ENCODE measurements at regions not wholly inside any gene's neighbourhood (a gene's known extent, or its start where the extent isn't known, plus 50 kb on each side); places are given as distances from the start of the nearest gene placed in this dataset.

- CTCF ChIA-PET: no interaction called here
- peaks cover 55% of the 10 kb centered on the region for H3K9me3 Mint-ChIP-seq (ENCODE audit: unreplicated experiment)
Measured at GRCh38 chr21:28193189-28193588, 799.5 kb downstream of the LTN1 start.

DNA sequence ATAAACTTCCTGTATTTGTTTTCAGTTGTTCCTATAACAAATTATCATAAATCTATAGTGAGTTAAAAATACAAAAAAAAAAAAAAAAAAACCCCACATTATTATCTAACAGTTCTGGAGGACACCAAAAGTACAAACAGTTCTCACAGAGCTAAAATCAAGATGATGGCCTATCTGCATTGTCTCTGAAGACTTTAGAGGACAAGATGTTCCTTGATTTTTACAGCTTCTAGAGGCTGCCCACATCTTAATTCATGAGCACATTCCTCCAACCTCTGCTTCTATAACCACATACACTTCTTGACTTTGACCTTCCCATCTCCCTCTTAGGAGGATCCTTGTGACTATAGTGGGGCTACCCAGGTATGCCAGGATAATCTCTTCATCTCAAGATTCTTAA, 806.1 kb downstream of the LTN1 start:
- intact Hi-C loops (cut with micrococcal nuclease; ENCODE audit: unreplicated experiment): loop anchor here (10.0 kb wide), 1 partner anchor 148 kb away; no protein-coding TSS in a partner anchor
- TF ChIP-seq CTCF (IDR thresholded peaks at IDR 0.05; ENCODE audit: insufficient read depth in 1 of 2, low read depth in 1 of 2, low read length in 1 of 2, severe bottlenecking in 1 of 2, unreplicated experiment in 1 of 2): no peak
- Histone ChIP-seq H3K36me3 (ENCODE audit: control insufficient read depth, insufficient read depth, low read length) (no peaks in the 10 kb centered on the region), H3K4me1 (no peaks in the 10 kb centered on the region), H3K27me3 (replicated peaks; ENCODE audit: control insufficient read depth, insufficient read depth, low read length) (no peaks in the 10 kb centered on the region), H3K9me3 (peaks cover 15% of the 10 kb centered on the region), H3K4me3 (ENCODE audit: low read depth, low read length) (no peak overlapping the region)
- ChIA-PET POLR2A (no interaction called here), CTCF (no interaction called here)
- DNase-seq: no peak
- H3K36me3 Mint-ChIP-seq (ENCODE audit: insufficient read depth, unreplicated experiment): no peaks in the 10 kb centered on the region
- H3K27me3 Mint-ChIP-seq (ENCODE audit: insufficient read depth, unreplicated experiment): no peaks in the 10 kb centered on the region
- no peak overlapping the region for H3K27ac Mint-ChIP-seq (ENCODE audit: unreplicated experiment)
- no peaks in the 10 kb centered on the region for H3K4me1 Mint-ChIP-seq (ENCODE audit: low read depth, unreplicated experiment)
- BruUV-seq (replicated peaks): no TSS peak
- no peak overlapping the region for H3K4me3 Mint-ChIP-seq (ENCODE audit: unreplicated experiment)
- H3K9me3 Mint-ChIP-seq (ENCODE audit: unreplicated experiment): peaks cover 25% of the 10 kb centered on the region

More at GRCh38 chr21:28193189-28193588, 799.5 kb downstream of the LTN1 start:
- Histone ChIP-seq H3K27me3 (replicated peaks; ENCODE audit: control insufficient read depth, insufficient read depth, low read length) (no peaks in the 10 kb centered on the region), H3K36me3 (ENCODE audit: control insufficient read depth, insufficient read depth, low read length) (no peaks in the 10 kb centered on the region), H3K4me3 (ENCODE audit: low read depth, low read length) (no peak overlapping the region), H3K4me1 (no peaks in the 10 kb centered on the region), H3K9me3 (peaks cover 17% of the 10 kb centered on the region)
- no peak for TF ChIP-seq CTCF (IDR thresholded peaks at IDR 0.05; ENCODE audit: insufficient read depth in 1 of 2, low read depth in 1 of 2, low read length in 1 of 2, severe bottlenecking in 1 of 2, unreplicated experiment in 1 of 2)
- H3K27ac Mint-ChIP-seq (ENCODE audit: unreplicated experiment): no peak overlapping the region
- BruUV-seq (replicated peaks): no TSS peak
- H3K4me3 Mint-ChIP-seq (ENCODE audit: unreplicated experiment): no peak overlapping the region
- intact Hi-C loops (cut with micrococcal nuclease; ENCODE audit: unreplicated experiment): no loop called here
- no peak for DNase-seq
- H3K36me3 Mint-ChIP-seq (ENCODE audit: insufficient read depth, unreplicated experiment): no peaks in the 10 kb centered on the region
- no peaks in the 10 kb centered on the region for H3K27me3 Mint-ChIP-seq (ENCODE audit: insufficient read depth, unreplicated experiment)
- H3K4me1 Mint-ChIP-seq (ENCODE audit: low read depth, unreplicated experiment): no peaks in the 10 kb centered on the region
- POLR2A ChIA-PET: no interaction called here

GRCh38 chr21:28181730-28182129, 810.9 kb downstream of the LTN1 start:
- no peak for DNase-seq
- H3K36me3 ChIP-seq (ENCODE audit: control insufficient read depth, insufficient read depth, low read length): no peaks in the 10 kb centered on the region
- ChIA-PET POLR2A (no interaction called here), CTCF (no interaction called here)
- intact Hi-C loops (cut with micrococcal nuclease; ENCODE audit: unreplicated experiment): loop anchor here (10.0 kb wide), 1 partner anchor 153 kb away; no protein-coding TSS in a partner anchor
- Mint-ChIP-seq H3K27me3 (ENCODE audit: insufficient read depth, unreplicated experiment) (no peaks in the 10 kb centered on the region), H3K27ac (ENCODE audit: unreplicated experiment) (no peak overlapping the region), H3K36me3 (ENCODE audit: insufficient read depth, unreplicated experiment) (no peaks in the 10 kb centered on the region), H3K9me3 (ENCODE audit: unreplicated experiment) (peaks cover 25% of the 10 kb centered on the region), H3K4me3 (ENCODE audit: unreplicated experiment) (no peak overlapping the region), H3K4me1 (ENCODE audit: low read depth, unreplicated experiment) (no peaks in the 10 kb centered on the region)
- no peaks in the 10 kb centered on the region for H3K4me1 ChIP-seq
- no peak for TF ChIP-seq CTCF (IDR thresholded peaks at IDR 0.05; ENCODE audit: insufficient read depth in 1 of 2, low read depth in 1 of 2, low read length in 1 of 2, severe bottlenecking in 1 of 2, unreplicated experiment in 1 of 2)
- no TSS peak for BruUV-seq (replicated peaks)
- H3K27me3 ChIP-seq (replicated peaks; ENCODE audit: control insufficient read depth, insufficient read depth, low read length): no peaks in the 10 kb centered on the region
- H3K4me3 ChIP-seq (ENCODE audit: low read depth, low read length): no peak overlapping the region
- peaks cover 10% of the 10 kb centered on the region for H3K9me3 ChIP-seq

All from Caco-2 (cell line).